Immature natural killer cell (primary cell): ENCODE measurements at regions not wholly inside any gene's neighbourhood (a gene's known extent, or its start where the extent isn't known, plus 50 kb on each side); places are given as distances from the start of the nearest gene placed in this dataset.

Experiments
- DNase-seq, 3 donors: peaks; one replicate each; pipeline ENCODE4 v3.0.0; 2022; ENCODE audit warnings: mixed read lengths in 1 of 3
- H3K27ac Mint-ChIP-seq, 6 donors: one replicate each; pipeline ENCODE4 v1.8.0; 2020; ENCODE audit warnings: mixed read lengths in 6 of 6, mild to moderate bottlenecking in 5 of 6, inconsistent platforms in 4 of 6, moderate library complexity in 3 of 6
- H3K27me3 Mint-ChIP-seq, 3 donors: one replicate each; pipeline ENCODE4 v1.8.0; 2020 to 2021; ENCODE audit warnings: low read depth in 3 of 3, mild to moderate bottlenecking in 3 of 3, mixed read lengths in 3 of 3, moderate library complexity in 3 of 3, inconsistent platforms in 1 of 3
- H3K36me3 Mint-ChIP-seq, 3 donors: one replicate each; pipeline ENCODE4 v1.8.0; 2020; ENCODE audit warnings: mixed read lengths in 3 of 3, inconsistent platforms in 2 of 3, mild to moderate bottlenecking in 2 of 3
- H3K4me1 Mint-ChIP-seq, 2 donors: one replicate each; pipeline ENCODE4 v1.8.0; 2020; ENCODE audit warnings: inconsistent platforms in 2 of 2, mild to moderate bottlenecking in 2 of 2, mixed read lengths in 2 of 2, moderate library complexity in 1 of 2
- H3K4me3 Mint-ChIP-seq, 5 donors: one replicate each; pipeline ENCODE4 v1.8.0; 2020; ENCODE audit warnings: mild to moderate bottlenecking in 5 of 5, mixed read lengths in 5 of 5, inconsistent platforms in 3 of 5, moderate library complexity in 3 of 5
- H3K9me3 Mint-ChIP-seq, 6 donors: one replicate each; pipeline ENCODE4 v1.8.0; 2020; ENCODE audit warnings: mild to moderate bottlenecking in 6 of 6, mixed read lengths in 6 of 6, inconsistent platforms in 4 of 6, moderate library complexity in 3 of 6

- H3K9me3 Mint-ChIP-seq = peaks cover 0 to 3% (median 0%) of the 10 kb centered on the region in 6 donors
- H3K27ac Mint-ChIP-seq = peak overlapping the region in 3 of 6 donors; percentile 13 to 52 (median 38)
These were observed 246.8 kb upstream of the TET2 start for GRCh38 chr4:104899863-104900262.

DNA sequence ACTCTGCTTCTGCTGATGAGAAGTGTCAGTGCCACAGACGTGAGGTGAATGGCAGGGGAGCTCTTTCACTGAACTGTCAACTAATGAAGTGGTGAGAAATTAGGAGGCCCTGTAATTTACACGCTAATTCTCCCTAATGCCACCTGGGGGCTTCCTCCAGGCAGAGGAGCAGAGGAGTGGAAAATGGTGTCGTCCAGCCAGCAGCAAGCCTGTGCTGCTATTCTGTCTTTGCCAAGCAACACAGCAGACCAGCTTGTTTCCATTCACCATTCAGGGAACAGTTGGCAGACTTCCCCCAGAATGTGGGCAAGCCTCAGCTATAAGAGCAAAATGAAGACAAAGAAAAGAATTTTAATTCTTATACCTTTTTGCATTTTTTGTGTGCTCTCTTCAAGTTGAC lies 245.2 kb upstream of the TET2 start:
- peaks cover 0 to 1% (median 0%) of the 10 kb centered on the region in 3 donors for H3K27me3 Mint-ChIP-seq
- DNase-seq = peak in 1 of 3 donors; percentile 6
- H3K27ac Mint-ChIP-seq = peak overlapping the region; percentile 52 to 83 (median 74)
- peaks cover 60 to 66% of the 10 kb centered on the region in 2 donors for H3K4me1 Mint-ChIP-seq
- H3K36me3 Mint-ChIP-seq = peaks cover 0 to 5% (median 3%) of the 10 kb centered on the region in 3 donors
- peaks cover 0 to 3% (median 0%) of the 10 kb centered on the region in 6 donors for H3K9me3 Mint-ChIP-seq
- peak overlapping the region; percentile 13 to 68 (median 63) for H3K4me3 Mint-ChIP-seq

More at GRCh38 chr4:104899863-104900262, 246.8 kb upstream of the TET2 start:
- Mint-ChIP-seq H3K27me3 (peaks cover 0 to 4% (median 0%) of the 10 kb centered on the region in 3 donors), H3K4me3 (no peak overlapping the region), H3K36me3 (peaks cover 0 to 8% (median 3%) of the 10 kb centered on the region in 3 donors), H3K4me1 (peaks cover 76 to 82% of the 10 kb centered on the region in 2 donors)
- DNase-seq = no peak

DNA sequence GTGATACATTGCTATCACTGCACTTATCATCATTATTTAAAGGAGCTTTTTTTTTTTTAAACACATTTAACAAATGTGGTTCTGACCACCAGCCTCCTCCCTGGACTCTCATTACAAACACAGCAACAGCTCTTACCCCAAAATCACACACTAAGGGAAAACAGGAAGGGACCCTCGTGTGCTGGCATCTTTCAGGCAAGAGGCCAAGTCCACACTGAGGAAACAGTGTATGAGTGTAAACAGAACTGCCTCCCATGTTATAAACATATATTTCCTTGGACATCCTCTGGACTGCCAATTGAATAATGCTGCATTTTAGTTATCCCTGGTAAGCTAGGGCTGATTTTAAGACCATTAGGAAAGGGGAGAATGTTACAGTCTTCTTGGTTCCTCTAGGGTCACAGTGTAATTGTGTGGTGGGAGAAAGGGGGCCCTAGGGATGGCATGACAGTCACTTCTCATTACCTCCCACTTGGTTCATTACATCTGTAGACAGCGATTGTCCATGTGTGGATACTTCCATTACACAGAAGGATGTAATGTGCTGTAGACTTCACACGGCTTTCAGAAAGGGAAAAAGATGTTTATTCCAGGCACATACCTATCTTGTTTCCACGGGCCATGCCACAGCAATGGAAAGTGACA lies 244.6 kb upstream of the TET2 start:
- peaks cover 0 to 1% (median 0%) of the 10 kb centered on the region in 3 donors for H3K27me3 Mint-ChIP-seq
- peaks cover 54 to 60% of the 10 kb centered on the region in 2 donors for H3K4me1 Mint-ChIP-seq
- H3K9me3 Mint-ChIP-seq = peaks cover 0 to 3% (median 0%) of the 10 kb centered on the region in 6 donors
- peak in 1 of 3 donors; percentile 13 for DNase-seq
- peak overlapping the region; percentile 7 to 68 (median 63) for H3K4me3 Mint-ChIP-seq
- peaks cover 0 to 5% (median 3%) of the 10 kb centered on the region in 3 donors for H3K36me3 Mint-ChIP-seq
- peak overlapping the region; percentile 52 to 81 (median 68) for H3K27ac Mint-ChIP-seq

- peak overlapping the region in 1 of 6 donors; percentile 19 for H3K27ac Mint-ChIP-seq
- no peak for DNase-seq
- H3K27me3 Mint-ChIP-seq = no peaks in the 10 kb centered on the region
- no peaks in the 10 kb centered on the region for H3K36me3 Mint-ChIP-seq
- peaks cover 30 to 33% of the 10 kb centered on the region in 2 donors for H3K4me1 Mint-ChIP-seq
- H3K9me3 Mint-ChIP-seq = no peaks in the 10 kb centered on the region
- H3K4me3 Mint-ChIP-seq = no peak overlapping the region
These were observed 241.6 kb upstream of the TET2 start for GRCh38 chr4:104905065-104905464.

GRCh38 chr4:104905546-104905945 lies 241.1 kb upstream of the TET2 start:
- peaks cover 25 to 28% of the 10 kb centered on the region in 2 donors for H3K4me1 Mint-ChIP-seq
- no peak for DNase-seq
- H3K9me3 Mint-ChIP-seq = no peaks in the 10 kb centered on the region
- no peaks in the 10 kb centered on the region for H3K36me3 Mint-ChIP-seq
- H3K27me3 Mint-ChIP-seq = no peaks in the 10 kb centered on the region
- no peak overlapping the region for H3K4me3 Mint-ChIP-seq
- H3K27ac Mint-ChIP-seq = no peak overlapping the region

DNA sequence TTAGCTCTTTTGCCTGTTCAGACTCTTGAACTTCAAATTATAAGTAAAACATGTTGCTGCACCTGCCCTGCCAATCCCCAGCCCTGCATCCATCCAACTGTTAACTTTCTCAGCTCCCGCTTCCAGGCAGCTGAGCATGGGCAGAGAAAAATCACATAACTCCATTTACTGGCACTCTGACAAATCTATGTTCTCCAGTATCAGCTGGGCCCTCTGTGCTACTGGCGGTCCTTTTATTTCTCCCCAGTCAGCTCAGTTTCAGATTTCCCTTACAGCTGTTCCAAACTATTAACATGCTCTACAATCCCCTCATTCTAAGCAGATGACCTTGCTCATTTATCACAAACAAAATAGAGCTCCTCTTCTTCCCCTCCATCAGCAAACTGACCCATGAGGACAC lies 240.4 kb upstream of the TET2 start:
- DNase-seq = no peak
- H3K27ac Mint-ChIP-seq = no peak overlapping the region
- H3K9me3 Mint-ChIP-seq = no peaks in the 10 kb centered on the region
- H3K4me3 Mint-ChIP-seq = no peak overlapping the region
- H3K36me3 Mint-ChIP-seq = no peaks in the 10 kb centered on the region
- peaks cover 18 to 22% of the 10 kb centered on the region in 2 donors for H3K4me1 Mint-ChIP-seq
- no peaks in the 10 kb centered on the region for H3K27me3 Mint-ChIP-seq

DNA sequence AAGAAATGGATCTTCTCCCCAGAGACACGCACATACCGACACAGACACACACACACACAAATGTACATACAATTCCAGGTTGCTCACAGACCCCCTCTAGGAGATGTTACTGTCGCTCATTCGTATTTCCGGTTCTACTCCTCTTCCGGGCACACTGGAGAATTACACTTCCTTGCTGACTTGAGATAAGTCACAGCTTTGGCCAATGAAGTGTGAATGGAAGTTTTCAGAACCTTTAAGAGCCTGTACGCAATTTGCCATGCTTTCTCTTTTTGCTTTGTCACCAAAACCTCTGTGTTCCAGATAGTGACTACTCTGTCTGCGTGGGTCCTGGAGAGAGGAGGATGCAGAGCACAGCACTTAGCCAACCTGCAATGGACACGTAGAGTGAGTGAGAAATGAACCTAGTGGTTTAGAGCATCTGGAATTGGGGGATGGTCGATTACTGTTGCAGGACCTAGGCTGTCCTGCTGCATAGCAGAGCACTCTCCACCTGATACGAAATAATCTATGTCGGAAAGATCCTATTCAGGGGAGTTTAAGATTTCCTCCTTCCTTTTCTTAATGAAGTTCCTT lies 239.5 kb upstream of the TET2 start:
- peak overlapping the region in 1 of 5 donors; percentile 30 for H3K4me3 Mint-ChIP-seq
- no peaks in the 10 kb centered on the region for H3K36me3 Mint-ChIP-seq
- DNase-seq = no peak
- H3K4me1 Mint-ChIP-seq = peaks cover 9 to 22% of the 10 kb centered on the region in 2 donors
- no peak overlapping the region for H3K27ac Mint-ChIP-seq
- peaks cover 0 to 3% (median 0%) of the 10 kb centered on the region in 6 donors for H3K9me3 Mint-ChIP-seq
- H3K27me3 Mint-ChIP-seq = no peaks in the 10 kb centered on the region

- no peak for DNase-seq
- Mint-ChIP-seq H3K9me3 (peaks cover 0 to 3% (median 0%) of the 10 kb centered on the region in 6 donors), H3K4me3 (no peak overlapping the region), H3K27ac (no peak overlapping the region), H3K27me3 (peaks cover 0 to 2% (median 0%) of the 10 kb centered on the region in 3 donors), H3K4me1 (peaks cover 9 to 22% of the 10 kb centered on the region in 2 donors), H3K36me3 (peaks cover 0 to 4% (median 0%) of the 10 kb centered on the region in 3 donors)
These were observed 238.7 kb upstream of the TET2 start for GRCh38 chr4:104907991-104908390.

DNA sequence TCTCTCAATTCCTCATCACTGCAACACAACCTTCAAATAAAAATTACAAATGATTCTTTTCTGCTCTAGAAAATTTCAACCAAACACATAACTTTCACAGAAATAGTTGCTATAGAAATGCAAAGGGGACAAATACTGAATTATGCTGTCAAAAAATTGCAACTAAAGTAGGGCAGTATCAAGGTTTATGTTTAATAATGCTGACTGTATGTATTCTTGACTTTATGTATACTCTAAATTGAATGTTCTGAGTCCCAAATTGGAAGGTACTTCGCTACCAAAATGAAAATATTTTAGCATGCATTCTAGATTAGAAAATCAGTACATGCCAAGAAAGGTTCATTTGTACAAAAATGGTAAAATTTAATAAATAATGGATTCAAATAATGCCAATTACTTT lies 237.3 kb upstream of the TET2 start:
- H3K27me3 Mint-ChIP-seq = peaks cover 0 to 2% (median 0%) of the 10 kb centered on the region in 3 donors
- H3K9me3 Mint-ChIP-seq = peaks cover 0 to 3% (median 0%) of the 10 kb centered on the region in 6 donors
- no peak overlapping the region for H3K27ac Mint-ChIP-seq
- H3K4me3 Mint-ChIP-seq = no peak overlapping the region
- peaks cover 0 to 4% (median 0%) of the 10 kb centered on the region in 3 donors for H3K36me3 Mint-ChIP-seq
- no peak for DNase-seq
- H3K4me1 Mint-ChIP-seq = peaks cover 8 to 21% of the 10 kb centered on the region in 2 donors

DNA sequence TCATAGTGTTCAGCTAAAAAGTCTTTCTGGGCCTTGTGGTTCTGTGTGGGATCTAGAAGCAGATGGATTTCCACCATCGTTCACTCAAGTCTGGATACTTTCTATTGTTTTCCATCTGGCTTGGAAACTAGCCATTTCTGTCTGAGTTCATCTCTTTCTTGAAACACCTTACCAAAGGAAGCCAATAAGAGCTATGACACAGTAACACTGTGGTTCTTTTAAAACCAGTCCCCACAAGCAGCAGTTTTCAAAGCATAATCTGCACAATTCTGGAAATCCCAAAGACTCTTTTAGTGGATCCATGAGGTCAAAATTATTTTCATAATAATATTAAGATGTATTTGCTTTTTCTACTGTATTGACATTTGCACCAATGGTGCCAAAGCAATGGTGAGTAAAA lies 234.2 kb upstream of the TET2 start:
- DNase-seq = no peak
- H3K4me3 Mint-ChIP-seq = peak overlapping the region in 1 of 5 donors; percentile 67
- H3K9me3 Mint-ChIP-seq = peaks cover 0 to 3% (median 0%) of the 10 kb centered on the region in 6 donors
- H3K36me3 Mint-ChIP-seq = peaks cover 0 to 4% (median 0%) of the 10 kb centered on the region in 3 donors
- peaks cover 8 to 21% of the 10 kb centered on the region in 2 donors for H3K4me1 Mint-ChIP-seq
- H3K27ac Mint-ChIP-seq = peak overlapping the region in 5 of 6 donors; percentile 18 to 82 (median 58)
- peaks cover 0 to 3% (median 2%) of the 10 kb centered on the region in 3 donors for H3K27me3 Mint-ChIP-seq

GRCh38 chr4:104915373-104915772 lies 231.3 kb upstream of the TET2 start:
- H3K9me3 Mint-ChIP-seq = peaks cover 0 to 3% (median 0%) of the 10 kb centered on the region in 6 donors
- DNase-seq = no peak
- no peak overlapping the region for H3K27ac Mint-ChIP-seq
- peaks cover 19 to 35% of the 10 kb centered on the region in 2 donors for H3K4me1 Mint-ChIP-seq
- H3K4me3 Mint-ChIP-seq = no peak overlapping the region
- H3K27me3 Mint-ChIP-seq = peaks cover 0 to 3% (median 2%) of the 10 kb centered on the region in 3 donors
- peaks cover 0 to 4% (median 0%) of the 10 kb centered on the region in 3 donors for H3K36me3 Mint-ChIP-seq

- Mint-ChIP-seq H3K36me3 (peaks cover 0 to 4% (median 0%) of the 10 kb centered on the region in 3 donors), H3K9me3 (peaks cover 0 to 3% (median 0%) of the 10 kb centered on the region in 6 donors), H3K4me3 (no peak overlapping the region), H3K27ac (no peak overlapping the region), H3K4me1 (peaks cover 23 to 38% of the 10 kb centered on the region in 2 donors), H3K27me3 (peaks cover 0 to 3% (median 2%) of the 10 kb centered on the region in 3 donors)
- DNase-seq = no peak
These were observed 230.8 kb upstream of the TET2 start for GRCh38 chr4:104915864-104916263.

DNA sequence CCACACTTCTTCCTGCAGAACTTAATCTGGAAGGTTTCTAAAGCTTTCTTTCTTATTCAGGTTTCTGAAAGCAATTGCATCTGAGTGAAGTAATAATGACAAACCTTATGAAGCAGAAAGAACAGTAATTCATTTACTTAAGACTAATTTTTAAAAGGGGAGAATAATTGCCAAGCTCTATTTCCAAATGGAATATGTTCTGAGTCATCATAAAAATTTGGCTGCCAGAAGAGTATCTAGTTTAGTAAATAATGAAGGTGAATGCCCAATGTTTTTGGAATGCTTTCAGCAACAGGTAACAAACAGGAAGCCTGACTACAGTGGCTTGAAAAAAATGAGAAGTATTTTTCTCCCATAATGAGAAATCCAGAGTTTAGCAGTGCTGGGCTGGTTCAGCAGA lies 227.3 kb upstream of the TET2 start:
- H3K4me3 Mint-ChIP-seq = no peak overlapping the region
- H3K36me3 Mint-ChIP-seq = no peaks in the 10 kb centered on the region
- H3K4me1 Mint-ChIP-seq = peaks cover 15 to 17% of the 10 kb centered on the region in 2 donors
- peak overlapping the region in 3 of 6 donors; percentile 11 to 62 (median 36) for H3K27ac Mint-ChIP-seq
- DNase-seq = no peak
- peaks cover 0 to 3% (median 0%) of the 10 kb centered on the region in 3 donors for H3K27me3 Mint-ChIP-seq
- H3K9me3 Mint-ChIP-seq = no peaks in the 10 kb centered on the region

GRCh38 chr4:104930298-104930697 lies 216.4 kb upstream of the TET2 start:
- Mint-ChIP-seq H3K9me3 (peaks cover 7 to 28% (median 22%) of the 10 kb centered on the region in 6 donors), H3K27me3 (peaks cover 2 to 6% (median 4%) of the 10 kb centered on the region in 3 donors), H3K4me1 (peaks cover 53 to 70% of the 10 kb centered on the region in 2 donors), H3K4me3 (peak overlapping the region; percentile 62 to 86 (median 70)), H3K36me3 (peaks cover 8 to 27% (median 24%) of the 10 kb centered on the region in 3 donors), H3K27ac (peak overlapping the region; percentile 91 to 96 (median 94))
- peak in 1 of 3 donors; percentile 17 for DNase-seq
